BLaER1 (cell line): ENCODE measurements at regions not wholly inside any gene's neighbourhood (a gene's known extent, or its start where the extent isn't known, plus 50 kb on each side); places are given as distances from the start of the nearest gene placed in this dataset.

Source experiments
- H3K27ac ChIP-seq: shearing (Covaris generic); formaldehyde crosslinking; 2 replicates; pipeline ENCODE4 v1.8.1; 2022
- H3K27me3 ChIP-seq: shearing (Covaris generic); formaldehyde crosslinking; 2 replicates; pipeline ENCODE4 v1.8.1; 2022
- H3K36me3 ChIP-seq: shearing (Covaris generic); formaldehyde crosslinking; 2 replicates; pipeline ENCODE4 v1.8.1; 2022
- H3K4me1 ChIP-seq: shearing (Covaris generic); formaldehyde crosslinking; 2 replicates; pipeline ENCODE4 v1.8.1; 2022
- H3K4me2 ChIP-seq: shearing (Covaris generic); formaldehyde crosslinking; 2 replicates; pipeline ENCODE4 v1.8.1; 2022
- H3K4me3 ChIP-seq: shearing (Covaris generic); formaldehyde crosslinking; 2 replicates; pipeline ENCODE4 v1.8.1; 2022
- H3K9ac ChIP-seq: shearing (Covaris generic); formaldehyde crosslinking; 2 replicates; pipeline ENCODE4 v1.8.1; 2022
- H3K9me3 ChIP-seq: shearing (Covaris generic); formaldehyde crosslinking; 2 replicates; pipeline ENCODE4 v1.8.1; 2022
- H4K20me1 ChIP-seq: shearing (Covaris generic); formaldehyde crosslinking; 2 replicates; pipeline ENCODE4 v1.8.1; 2022
- Cebpa-rat ChIP-seq: shearing (Covaris generic); IDR thresholded peaks from 2 replicates; pipeline ENCODE4 v1.8.1; 2022

DNA sequence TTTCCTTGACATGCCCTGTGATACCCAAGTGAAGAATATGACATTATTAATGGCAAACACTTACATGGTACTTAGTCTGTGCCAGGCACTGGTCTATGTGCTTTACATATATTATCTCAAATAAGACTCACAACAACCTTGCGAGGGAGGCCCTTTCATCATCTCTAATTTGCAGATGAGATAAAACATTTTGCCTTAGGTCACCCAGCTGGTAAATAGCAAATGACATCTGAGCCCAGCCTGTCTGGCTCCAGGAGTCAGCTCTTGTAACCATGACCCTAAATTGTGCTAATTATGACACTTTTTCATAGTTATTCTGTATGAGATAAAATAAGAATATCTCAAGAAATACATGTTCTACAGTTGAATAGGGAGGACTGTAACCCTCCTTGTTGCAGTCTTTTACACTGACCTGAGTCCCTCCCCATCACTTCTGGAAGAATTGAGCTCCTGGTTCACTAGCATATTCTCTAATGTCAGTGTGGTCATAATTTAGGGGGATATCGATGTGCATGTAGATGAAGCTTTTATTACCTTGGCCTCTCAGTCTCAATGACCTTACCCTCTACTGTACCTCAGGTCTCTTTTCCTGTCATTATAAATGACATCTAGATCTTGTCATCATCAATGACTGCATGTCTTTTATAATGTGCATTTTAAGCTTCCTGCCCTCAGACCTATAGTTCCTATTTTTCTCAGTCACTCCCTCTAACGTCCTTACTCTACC is 126.1 kb upstream of the HAPLN1 start:
- Histone ChIP-seq H3K9ac (no peak overlapping the region), H3K4me3 (no peak overlapping the region), H3K9me3 (no peaks in the 10 kb centered on the region), H3K27ac (no peak overlapping the region), H3K27me3 (no peaks in the 10 kb centered on the region), H3K36me3 (no peaks in the 10 kb centered on the region), H3K4me2 (no peak overlapping the region), H3K4me1 (peaks cover 12% of the 10 kb centered on the region), H4K20me1 (no peaks in the 10 kb centered on the region)
- no peak for TF ChIP-seq Cebpa-rat

GRCh38 chr5:83844449-83845068 is 123.9 kb upstream of the HAPLN1 start:
- no peak overlapping the region for H3K27ac ChIP-seq
- no peaks in the 10 kb centered on the region for H3K9me3 ChIP-seq
- no peak overlapping the region for H3K4me3 ChIP-seq
- no peak overlapping the region for H3K9ac ChIP-seq
- H3K27me3 ChIP-seq, result no peaks in the 10 kb centered on the region
- no peaks in the 10 kb centered on the region for H3K36me3 ChIP-seq
- H3K4me1 ChIP-seq, result peaks cover 12% of the 10 kb centered on the region
- H4K20me1 ChIP-seq, result no peaks in the 10 kb centered on the region
- TF ChIP-seq Cebpa-rat, result no peak
- peak overlapping the region; percentile 38 for H3K4me2 ChIP-seq

DNA sequence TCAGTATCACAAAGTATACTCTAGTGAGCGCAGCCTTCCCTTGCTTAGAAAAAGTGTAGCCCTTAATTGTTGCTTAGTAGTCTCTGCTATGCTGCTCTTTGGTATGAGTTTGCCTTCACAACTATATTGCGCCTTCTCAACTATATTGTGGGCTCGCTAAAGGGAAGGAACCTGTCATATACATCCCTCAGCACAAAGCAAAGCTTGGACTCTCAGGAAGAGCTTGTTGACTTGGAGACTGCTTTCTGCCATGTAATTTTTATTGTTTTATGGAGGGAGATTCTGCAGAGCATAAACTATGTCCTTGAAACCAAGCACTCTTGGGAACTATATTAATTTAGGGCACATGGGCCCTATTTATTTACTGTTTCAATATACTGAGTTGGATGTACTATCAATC is 119.1 kb upstream of the HAPLN1 start:
- H3K4me3 ChIP-seq, result no peak overlapping the region
- H4K20me1 ChIP-seq, result no peaks in the 10 kb centered on the region
- TF ChIP-seq Cebpa-rat, result no peak
- no peak overlapping the region for H3K27ac ChIP-seq
- H3K27me3 ChIP-seq, result no peaks in the 10 kb centered on the region
- H3K9ac ChIP-seq, result no peak overlapping the region
- no peaks in the 10 kb centered on the region for H3K36me3 ChIP-seq
- H3K4me2 ChIP-seq, result no peak overlapping the region
- peaks cover 9% of the 10 kb centered on the region for H3K4me1 ChIP-seq
- no peaks in the 10 kb centered on the region for H3K9me3 ChIP-seq

DNA sequence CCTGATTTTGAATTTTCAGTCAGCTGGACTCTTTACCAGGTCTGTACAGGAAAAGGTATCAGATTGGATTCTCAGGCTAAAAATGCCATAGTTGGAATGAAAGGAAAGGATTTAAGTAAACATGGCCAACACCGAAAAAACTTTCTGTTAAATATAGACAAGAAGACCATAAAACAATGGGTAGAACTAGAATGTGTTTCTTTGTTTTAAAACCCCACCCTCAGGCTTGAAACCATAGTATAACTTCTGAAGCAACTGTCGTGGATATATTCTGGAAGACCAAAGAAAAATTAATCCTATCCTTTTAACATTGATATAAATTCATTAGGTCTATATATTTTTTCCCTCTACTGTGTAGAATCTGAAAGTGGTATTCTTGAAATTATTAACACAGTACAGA is 118.6 kb upstream of the HAPLN1 start:
- Histone ChIP-seq H4K20me1 (no peaks in the 10 kb centered on the region), H3K4me3 (no peak overlapping the region), H3K27me3 (no peaks in the 10 kb centered on the region), H3K4me1 (peaks cover 3% of the 10 kb centered on the region), H3K27ac (no peak overlapping the region), H3K9me3 (no peaks in the 10 kb centered on the region), H3K9ac (no peak overlapping the region), H3K4me2 (no peak overlapping the region), H3K36me3 (no peaks in the 10 kb centered on the region)
- TF ChIP-seq Cebpa-rat, result no peak

- Histone ChIP-seq H3K9ac (no peak overlapping the region), H3K4me3 (no peak overlapping the region), H3K9me3 (no peaks in the 10 kb centered on the region), H3K27ac (no peak overlapping the region), H3K27me3 (no peaks in the 10 kb centered on the region), H3K4me2 (no peak overlapping the region), H3K36me3 (no peaks in the 10 kb centered on the region), H3K4me1 (no peaks in the 10 kb centered on the region), H4K20me1 (no peaks in the 10 kb centered on the region)
- TF ChIP-seq Cebpa-rat, result no peak
These were observed 116.7 kb upstream of the HAPLN1 start for GRCh38 chr5:83837265-83837907.

DNA sequence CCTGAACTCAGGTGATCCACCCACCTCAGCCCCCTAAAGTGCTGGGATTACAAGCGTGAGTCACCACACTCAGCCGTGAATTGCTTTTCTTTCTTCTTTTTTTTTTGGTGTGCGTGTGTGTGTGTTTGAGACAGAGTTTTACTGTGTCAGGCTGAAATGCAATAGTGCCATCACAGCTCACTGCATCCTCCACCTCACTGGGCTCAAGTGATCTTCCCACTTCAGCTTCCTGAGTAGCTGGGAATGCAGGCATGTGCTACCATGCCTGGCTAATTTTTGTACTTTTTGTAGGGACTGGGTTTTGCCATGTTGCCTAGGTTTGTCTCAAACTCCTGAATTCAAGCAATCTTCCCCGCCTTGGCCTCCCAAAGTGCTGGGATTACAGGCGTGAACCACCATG is 113.7 kb upstream of the HAPLN1 start:
- H3K36me3 ChIP-seq, result no peaks in the 10 kb centered on the region
- H3K27ac ChIP-seq, result no peak overlapping the region
- H3K27me3 ChIP-seq, result no peaks in the 10 kb centered on the region
- H3K4me1 ChIP-seq, result no peaks in the 10 kb centered on the region
- TF ChIP-seq Cebpa-rat, result no peak
- H4K20me1 ChIP-seq, result no peaks in the 10 kb centered on the region
- H3K9ac ChIP-seq, result no peak overlapping the region
- H3K4me2 ChIP-seq, result no peak overlapping the region
- no peak overlapping the region for H3K4me3 ChIP-seq
- H3K9me3 ChIP-seq, result no peaks in the 10 kb centered on the region

DNA sequence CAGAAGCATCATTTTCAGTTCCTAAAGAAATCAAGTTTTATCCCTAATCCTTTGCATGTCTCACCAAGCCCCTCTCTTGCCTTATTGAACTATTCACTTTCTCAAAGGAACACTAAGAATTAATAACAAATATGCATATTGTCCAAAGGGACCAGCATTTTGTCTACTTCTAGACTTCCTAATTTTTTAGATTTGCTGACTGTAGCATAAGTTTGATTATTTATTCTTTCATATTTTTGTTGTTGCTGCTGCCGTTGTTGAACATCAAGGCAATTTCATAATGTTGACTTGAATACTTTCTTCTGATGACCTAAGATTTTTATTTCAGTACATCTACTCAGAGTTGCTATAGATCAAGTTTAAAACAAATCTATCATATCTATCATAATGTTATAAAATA is 111.2 kb upstream of the HAPLN1 start:
- no peaks in the 10 kb centered on the region for H3K9me3 ChIP-seq
- no peak for TF ChIP-seq Cebpa-rat
- H3K27me3 ChIP-seq, result no peaks in the 10 kb centered on the region
- H3K36me3 ChIP-seq, result no peaks in the 10 kb centered on the region
- no peak overlapping the region for H3K9ac ChIP-seq
- H3K4me1 ChIP-seq, result no peaks in the 10 kb centered on the region
- no peaks in the 10 kb centered on the region for H4K20me1 ChIP-seq
- no peak overlapping the region for H3K4me2 ChIP-seq
- no peak overlapping the region for H3K4me3 ChIP-seq
- no peak overlapping the region for H3K27ac ChIP-seq

DNA sequence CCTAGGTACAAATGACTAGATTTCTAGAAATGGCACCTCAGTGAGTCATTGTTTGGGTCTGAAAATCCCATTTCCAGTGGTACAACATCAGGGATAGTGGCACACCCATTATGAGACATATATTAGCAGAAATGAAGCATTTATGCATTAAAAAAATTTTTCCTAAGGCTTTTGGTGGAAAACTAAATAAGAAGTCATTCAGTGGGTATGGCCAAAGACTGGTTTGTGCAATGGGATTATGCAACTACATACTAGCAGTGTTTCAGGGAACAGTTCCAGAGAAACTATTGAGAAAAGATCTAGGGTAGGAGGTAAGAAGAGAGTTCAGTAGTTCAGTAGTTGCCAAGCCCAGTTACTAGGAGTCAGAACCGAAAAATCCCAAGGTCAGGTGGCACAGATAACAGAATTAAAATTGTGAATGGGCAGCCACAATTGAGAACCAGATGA is 106.5 kb upstream of the HAPLN1 start:
- Histone ChIP-seq H3K27ac (no peak overlapping the region), H3K4me1 (no peaks in the 10 kb centered on the region), H3K4me3 (no peak overlapping the region), H3K27me3 (no peaks in the 10 kb centered on the region), H3K9me3 (no peaks in the 10 kb centered on the region), H3K4me2 (no peak overlapping the region), H4K20me1 (no peaks in the 10 kb centered on the region), H3K36me3 (no peaks in the 10 kb centered on the region), H3K9ac (no peak overlapping the region)
- no peak for TF ChIP-seq Cebpa-rat

DNA sequence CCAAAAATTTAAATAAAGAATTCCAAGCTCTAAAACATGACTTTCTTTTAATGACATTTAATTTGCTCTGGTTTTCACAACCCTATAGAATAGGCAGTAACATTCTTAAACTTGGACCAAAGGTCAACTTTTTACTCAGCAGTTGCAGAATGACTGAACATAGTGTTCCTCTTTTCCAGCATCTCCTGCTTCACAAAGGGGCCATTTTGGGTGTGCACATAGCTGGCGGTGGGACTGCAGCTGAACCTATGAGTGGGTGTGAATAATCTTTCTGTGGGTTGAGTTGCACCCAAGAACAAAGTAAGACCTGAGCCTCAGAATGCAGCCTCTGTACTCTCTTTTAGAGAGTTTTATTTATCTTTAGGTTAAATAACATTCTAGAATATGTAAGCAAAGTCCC is 96.9 kb upstream of the HAPLN1 start:
- Histone ChIP-seq H3K9me3 (no peaks in the 10 kb centered on the region), H4K20me1 (no peaks in the 10 kb centered on the region), H3K4me1 (no peaks in the 10 kb centered on the region), H3K4me2 (no peak overlapping the region), H3K4me3 (no peak overlapping the region), H3K27me3 (no peaks in the 10 kb centered on the region), H3K27ac (no peak overlapping the region), H3K36me3 (no peaks in the 10 kb centered on the region), H3K9ac (no peak overlapping the region)
- TF ChIP-seq Cebpa-rat, result no peak

- Histone ChIP-seq H3K4me3 (no peak overlapping the region), H4K20me1 (no peaks in the 10 kb centered on the region), H3K27ac (no peak overlapping the region), H3K4me2 (no peak overlapping the region), H3K9me3 (no peaks in the 10 kb centered on the region), H3K36me3 (no peaks in the 10 kb centered on the region), H3K27me3 (no peaks in the 10 kb centered on the region), H3K4me1 (no peaks in the 10 kb centered on the region), H3K9ac (no peak overlapping the region)
- no peak for TF ChIP-seq Cebpa-rat
These were observed 95.0 kb upstream of the HAPLN1 start for GRCh38 chr5:83815661-83816060.
